OCI-LY1 (cell line): ENCODE measurements at regions not wholly inside any gene's neighbourhood (a gene's known extent, or its start where the extent isn't known, plus 50 kb on each side); places are given as distances from the start of the nearest gene placed in this dataset.

Experiments
- H2AFZ ChIP-seq: fragments of 200-600 bp; sonication (generic), shearing (Covaris generic); 2 replicates; pipeline ENCODE4 v1.6.0; 2014; ENCODE audit warnings: antibody characterized with exemption, mild to moderate bottlenecking, low read length
- H3F3A ChIP-seq: fragments of 200-600 bp; sonication (generic), shearing (Covaris generic); 2 replicates; pipeline ENCODE4 v1.6.0; 2014; ENCODE audit warnings: mild to moderate bottlenecking, antibody characterized with exemption, low read length, moderate library complexity; ENCODE audit not compliant: insufficient read depth
- H3K27ac ChIP-seq: fragments of 200-600 bp; sonication (generic); 2 replicates; pipeline ENCODE4 v1.5.1; 2014; ENCODE audit warnings: low read length, mixed run types, mild to moderate bottlenecking, low read depth; ENCODE audit not compliant: poor library complexity, severe bottlenecking
- H3K27me3 ChIP-seq: fragments of 200-600 bp; sonication (generic); 2 replicates; pipeline ENCODE4 v1.6.0; 2014; ENCODE audit warnings: antibody characterized with exemption, mild to moderate bottlenecking, low read length, moderate library complexity; ENCODE audit not compliant: insufficient read depth
- H3K36me3 ChIP-seq: fragments of 200-600 bp; sonication (generic); 2 replicates; pipeline ENCODE4 v1.6.1; 2014; ENCODE audit warnings: mild to moderate bottlenecking, antibody characterized with exemption, low read length, moderate library complexity, mixed read lengths; ENCODE audit not compliant: insufficient read depth
- H3K4me1 ChIP-seq: fragments of 200-600 bp; sonication (generic); 2 replicates; pipeline ENCODE4 v1.5.1; 2014; ENCODE audit warnings: mild to moderate bottlenecking, low read length, moderate library complexity; ENCODE audit not compliant: insufficient read depth, severe bottlenecking
- H3K4me2 ChIP-seq: fragments of 200-600 bp; sonication (generic), shearing (Covaris generic); 2 replicates; pipeline ENCODE4 v1.6.1; 2014; ENCODE audit warnings: low read length
- H3K4me3 ChIP-seq: fragments of 200-600 bp; sonication (generic); 2 replicates; pipeline ENCODE4 v1.5.1; 2014; ENCODE audit warnings: low read length, low read depth, mild to moderate bottlenecking, mixed read lengths; ENCODE audit not compliant: poor library complexity, severe bottlenecking
- H3K79me2 ChIP-seq: fragments of 200-600 bp; shearing (Covaris generic); 2 replicates; pipeline ENCODE4 v1.6.1; 2016; ENCODE audit warnings: mixed run types, low read length, mixed read lengths; ENCODE audit not compliant: insufficient read depth
- H3K9ac ChIP-seq: fragments of 200-600 bp; sonication (generic), shearing (Covaris generic); 2 replicates; pipeline ENCODE4 v1.6.1; 2014; ENCODE audit warnings: mild to moderate bottlenecking, low read length, mixed read lengths
- H3K9me2 ChIP-seq: fragments of 200-600 bp; sonication (generic), shearing (Covaris generic); 2 replicates; pipeline ENCODE4 v1.6.1; 2014; ENCODE audit warnings: low read depth, mild to moderate bottlenecking, low read length, mixed read lengths
- H3K9me3 ChIP-seq: fragments of 200-600 bp; shearing (Covaris generic); 2 replicates; pipeline ENCODE4 v1.6.1; 2014; ENCODE audit warnings: low read length, mixed read lengths
- H4K20me1 ChIP-seq: fragments of 200-600 bp; sonication (generic), shearing (Covaris generic); 2 replicates; pipeline ENCODE4 v1.6.0; 2016; ENCODE audit warnings: mild to moderate bottlenecking, low read length; ENCODE audit not compliant: insufficient read depth
- CTCF ChIP-seq: fragments of 200-600 bp; sonication (generic), shearing (Covaris generic); IDR thresholded peaks from 2 replicates; pipeline ENCODE4 v1.5.1; 2017; ENCODE audit warnings: mild to moderate bottlenecking, antibody characterized with exemption, low read length, moderate library complexity, mixed read lengths
- EZH2 ChIP-seq: fragments of 200-600 bp; sonication (generic), shearing (Covaris generic); IDR thresholded peaks from 2 replicates; pipeline ENCODE4 v1.8.0; 2017; ENCODE audit warnings: borderline replicate concordance, mixed run types, mild to moderate bottlenecking, antibody characterized with exemption, low read length, moderate library complexity, mixed read lengths

GRCh38 chr18:55072698-55073097, 113.4 kb upstream of the CCDC68 start:
- H3K27ac ChIP-seq: no peak overlapping the region
- no peak overlapping the region for H3K9ac ChIP-seq
- H2AFZ ChIP-seq: no peak overlapping the region
- H3K4me2 ChIP-seq: no peak overlapping the region
- H3K9me3 ChIP-seq: no peaks in the 10 kb centered on the region
- no peaks in the 10 kb centered on the region for H3K4me1 ChIP-seq
- H3K9me2 ChIP-seq: no peaks in the 10 kb centered on the region
- no peaks in the 10 kb centered on the region for H3K36me3 ChIP-seq
- H3F3A ChIP-seq: no peaks in the 10 kb centered on the region
- no peak overlapping the region for H3K4me3 ChIP-seq
- H3K79me2 ChIP-seq: no peaks in the 10 kb centered on the region
- no peaks in the 10 kb centered on the region for H4K20me1 ChIP-seq
- TF ChIP-seq CTCF (no peak), EZH2 (no peak)
- no peaks in the 10 kb centered on the region for H3K27me3 ChIP-seq

DNA sequence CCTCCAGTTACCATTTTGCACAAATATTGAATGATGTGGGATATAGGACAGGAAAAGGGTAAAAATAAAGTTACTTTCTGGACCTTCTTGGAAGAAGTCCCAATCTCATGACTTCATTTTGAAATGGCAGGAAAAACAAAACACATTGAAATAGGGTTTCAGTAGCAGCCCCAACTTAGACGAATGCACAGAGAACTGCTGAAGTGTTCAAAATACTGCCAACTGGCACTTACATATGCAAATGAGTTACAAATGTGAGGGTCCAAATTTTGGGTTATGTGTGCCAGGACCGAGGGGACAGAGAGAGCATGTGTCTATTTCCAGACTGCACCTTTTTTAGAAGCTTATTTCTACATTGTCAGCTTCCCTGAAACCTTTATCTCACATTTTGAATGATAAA, 112.9 kb upstream of the CCDC68 start:
- Histone ChIP-seq H3K9me3 (no peaks in the 10 kb centered on the region), H3K27ac (no peak overlapping the region), H3K9me2 (no peaks in the 10 kb centered on the region), H2AFZ (no peak overlapping the region), H3K36me3 (no peaks in the 10 kb centered on the region), H3K4me2 (no peak overlapping the region), H3K9ac (no peak overlapping the region), H3K4me3 (no peak overlapping the region), H3K4me1 (no peaks in the 10 kb centered on the region), H3K27me3 (no peaks in the 10 kb centered on the region), H3F3A (no peaks in the 10 kb centered on the region), H4K20me1 (no peaks in the 10 kb centered on the region), H3K79me2 (no peaks in the 10 kb centered on the region)
- TF ChIP-seq EZH2 (no peak), CTCF (no peak)

DNA sequence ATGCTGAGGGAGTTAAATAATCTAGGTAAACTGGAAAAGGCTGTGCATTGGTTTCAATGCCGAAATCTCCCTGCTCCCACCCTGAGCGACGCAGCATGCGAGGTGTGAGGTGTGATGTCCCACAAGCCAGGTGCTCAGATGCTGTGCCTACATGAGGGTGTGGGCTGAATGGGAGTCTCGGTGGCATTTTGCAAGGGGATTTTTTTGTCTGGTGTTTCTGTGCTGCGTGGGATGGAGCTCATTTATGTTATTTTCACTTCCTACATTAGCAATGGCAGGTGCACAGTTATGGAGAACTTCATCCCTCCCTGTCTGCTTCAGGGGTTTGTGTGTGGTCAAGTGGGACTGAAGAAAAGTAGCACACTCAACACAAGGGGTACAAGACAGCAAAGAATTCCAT, 110.2 kb upstream of the CCDC68 start:
- Histone ChIP-seq H3K9me3 (no peaks in the 10 kb centered on the region), H3K9me2 (no peaks in the 10 kb centered on the region), H3K4me2 (no peak overlapping the region), H2AFZ (no peak overlapping the region), H3K36me3 (no peaks in the 10 kb centered on the region), H3K4me1 (no peaks in the 10 kb centered on the region), H3F3A (no peaks in the 10 kb centered on the region), H4K20me1 (no peaks in the 10 kb centered on the region), H3K27ac (no peak overlapping the region), H3K79me2 (no peaks in the 10 kb centered on the region), H3K27me3 (no peaks in the 10 kb centered on the region), H3K4me3 (no peak overlapping the region), H3K9ac (no peak overlapping the region)
- no peak for TF ChIP-seq EZH2
- TF ChIP-seq CTCF: no peak
